Type B pancreatic cell (in vitro differentiated cells): ENCODE measurements at regions not wholly inside any gene's neighbourhood (a gene's known extent, or its start where the extent isn't known, plus 50 kb on each side); places are given as distances from the start of the nearest gene placed in this dataset.
A peak's percentile ranks its signal among the peaks of the same experiment; 100 is the strongest.

ENCODE experiments used
- DNase-seq: peaks from one replicate; pipeline ENCODE4 v3.0.0; 2021; ENCODE audit warnings: mixed read lengths; ENCODE audit not compliant: unreplicated experiment; ENCODE audit errors: extremely low spot score
- H3K27ac Mint-ChIP-seq: 2 replicates; pipeline ENCODE4 v1.8.0; 2021; ENCODE audit warnings: mild to moderate bottlenecking, mixed read lengths
- H3K27me3 Mint-ChIP-seq: 2 replicates; pipeline ENCODE4 v1.8.0; 2021; ENCODE audit warnings: mixed read lengths
- H3K36me3 Mint-ChIP-seq: 2 replicates; pipeline ENCODE4 v1.8.0; 2021; ENCODE audit warnings: mixed read lengths
- H3K4me1 Mint-ChIP-seq: one replicate; pipeline ENCODE4 v1.8.0; 2021; ENCODE audit warnings: mixed read lengths; ENCODE audit not compliant: unreplicated experiment
- H3K4me3 Mint-ChIP-seq: 2 replicates; pipeline ENCODE4 v1.8.0; 2021; ENCODE audit warnings: mild to moderate bottlenecking, mixed read lengths
- H3K9me3 Mint-ChIP-seq: 2 replicates; pipeline ENCODE4 v1.8.0; 2021; ENCODE audit warnings: mixed read lengths
- CTCF ChIP-seq: fragments of 200-600 bp; sonication (generic); conservative IDR thresholded peaks from 2 replicates; pipeline ENCODE4 v1.5.0; 2021; ENCODE audit warnings: antibody characterized with exemption, mild to moderate bottlenecking

GRCh38 chr16:85216522-85217375 is 104.5 kb upstream of the CIBAR2 start:
- no peaks in the 10 kb centered on the region for H3K9me3 Mint-ChIP-seq
- H3K36me3 Mint-ChIP-seq, result no peaks in the 10 kb centered on the region

DNA sequence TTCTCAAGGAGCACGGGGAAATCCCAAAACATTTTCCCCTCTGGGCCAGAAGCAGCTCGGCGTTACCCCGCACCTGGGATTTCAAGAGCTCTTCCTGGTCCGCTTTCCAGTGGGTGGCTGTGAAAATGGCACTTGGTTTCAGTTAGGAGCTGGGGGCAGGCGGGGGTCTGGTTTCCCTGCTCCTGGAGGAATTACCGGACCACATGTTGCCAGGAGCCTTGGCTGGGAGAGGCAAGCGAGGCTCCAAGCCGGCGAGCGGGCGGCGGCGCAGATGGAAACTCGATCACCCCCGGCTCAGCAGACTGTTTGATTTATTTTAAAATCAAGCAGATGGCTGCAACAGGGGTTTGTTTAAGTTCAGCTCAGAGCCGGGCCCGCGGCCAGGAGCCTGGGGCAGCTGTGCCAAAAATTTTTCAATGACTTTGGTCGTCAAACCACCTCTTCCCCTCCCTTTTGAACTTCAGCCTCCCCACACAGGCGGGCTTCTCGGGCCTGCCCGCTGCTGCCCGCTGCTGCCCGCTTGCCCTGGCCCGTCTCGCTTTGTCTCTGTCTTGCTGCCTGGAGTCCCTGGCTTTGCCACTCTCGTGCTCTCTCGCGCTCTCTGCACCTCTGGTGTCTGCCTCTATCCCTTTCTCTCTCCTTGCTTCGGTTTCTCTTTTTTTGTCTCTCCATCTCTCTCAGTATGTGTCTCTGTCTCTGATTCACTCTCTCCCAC is 108.0 kb upstream of the CIBAR2 start:
- Mint-ChIP-seq H3K36me3 (no peaks in the 10 kb centered on the region), H3K4me3 (peak overlapping the region; percentile 79), H3K9me3 (no peaks in the 10 kb centered on the region), H3K4me1 (peaks cover 60% of the 10 kb centered on the region), H3K27ac (peak overlapping the region; percentile 71), H3K27me3 (peaks cover 6% of the 10 kb centered on the region)
- no peak for TF ChIP-seq CTCF
- DNase-seq, result no peak

More at GRCh38 chr16:85216522-85217375, 104.5 kb upstream of the CIBAR2 start:
- DNase-seq, result no peak
- no peak for TF ChIP-seq CTCF
- Mint-ChIP-seq H3K27ac (no peak overlapping the region), H3K4me1 (peaks cover 58% of the 10 kb centered on the region), H3K4me3 (no peak overlapping the region), H3K27me3 (peaks cover 6% of the 10 kb centered on the region)

DNA sequence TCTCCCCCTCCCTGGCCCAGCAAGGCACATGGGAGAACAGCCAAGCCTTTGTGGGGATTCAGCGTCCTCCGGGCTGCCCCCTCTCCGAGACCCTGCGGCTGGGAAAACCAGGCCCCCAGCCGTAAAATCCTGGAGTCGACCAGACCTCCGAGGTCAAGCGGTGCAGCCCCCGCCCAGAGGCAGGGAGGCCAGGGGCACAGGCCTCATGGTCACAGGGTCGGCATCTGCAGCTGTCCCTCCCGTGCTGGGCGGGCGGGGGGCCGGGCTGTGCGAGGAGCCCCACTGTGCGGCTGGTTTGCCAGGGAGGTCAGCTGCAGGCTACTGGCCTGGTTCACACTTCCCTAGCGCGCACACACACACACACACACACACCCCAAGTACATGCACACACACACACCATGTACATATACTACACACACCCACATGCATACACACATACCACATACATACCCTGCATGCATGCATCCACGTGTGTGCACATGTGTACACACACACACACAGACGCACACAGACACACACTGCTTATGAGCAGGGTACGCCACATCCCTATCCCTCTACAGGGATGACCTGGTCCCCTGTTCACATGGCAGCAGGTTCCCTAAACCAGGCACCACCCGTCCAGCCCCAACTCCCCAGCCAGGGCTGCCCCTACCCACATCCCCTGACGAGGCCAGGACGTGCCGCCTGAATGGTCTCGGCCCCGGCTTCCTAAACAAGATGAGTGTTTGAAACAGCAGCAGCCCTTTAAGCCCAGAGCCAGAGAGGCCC is 108.9 kb upstream of the CIBAR2 start:
- TF ChIP-seq CTCF, result no peak
- H3K27me3 Mint-ChIP-seq, result peaks cover 6% of the 10 kb centered on the region
- no peaks in the 10 kb centered on the region for H3K9me3 Mint-ChIP-seq
- peak overlapping the region; percentile 58 for H3K4me3 Mint-ChIP-seq
- H3K4me1 Mint-ChIP-seq, result peaks cover 56% of the 10 kb centered on the region
- H3K27ac Mint-ChIP-seq, result peak overlapping the region; percentile 71
- H3K36me3 Mint-ChIP-seq, result no peaks in the 10 kb centered on the region
- no peak for DNase-seq

- Mint-ChIP-seq H3K9me3 (no peaks in the 10 kb centered on the region), H3K4me1 (peaks cover 53% of the 10 kb centered on the region), H3K27ac (no peak overlapping the region), H3K27me3 (peaks cover 6% of the 10 kb centered on the region), H3K4me3 (no peak overlapping the region), H3K36me3 (no peaks in the 10 kb centered on the region)
- DNase-seq, result no peak
- no peak for TF ChIP-seq CTCF
Measured at GRCh38 chr16:85221771-85222154, 109.5 kb upstream of the CIBAR2 start.

- Mint-ChIP-seq H3K27me3 (peaks cover 9% of the 10 kb centered on the region), H3K9me3 (no peaks in the 10 kb centered on the region), H3K27ac (peak overlapping the region; percentile 63), H3K4me3 (peak overlapping the region; percentile 68), H3K4me1 (peaks cover 53% of the 10 kb centered on the region), H3K36me3 (no peaks in the 10 kb centered on the region)
- DNase-seq, result no peak
- no peak for TF ChIP-seq CTCF
Measured at GRCh38 chr16:85222155-85222863, 110.0 kb upstream of the CIBAR2 start.
